HEK293 (cell line): ENCODE measurements at regions not wholly inside any gene's neighbourhood (a gene's known extent, or its start where the extent isn't known, plus 50 kb on each side); places are given as distances from the start of the nearest gene placed in this dataset.

Experiments
- CTCF ChIA-PET: fragments of 350-600 bp; formaldehyde crosslinking; extraction: SDS; loops from one replicate; lab custom pipeline; 2021; ENCODE audit warnings: antibody characterized with exemption; lab: Yijun Ruan, JAX
- POLR2A ChIA-PET: fragments of 300-600 bp; formaldehyde crosslinking; extraction: SDS; loops from one replicate; lab custom pipeline; 2020; ENCODE audit warnings: antibody characterized with exemption, inconsistent platforms; lab: Yijun Ruan, JAX
- H3K27ac ChIP-seq: fragments of 200-500 bp; sonication (Bioruptor generic); 2 replicates; pipeline ENCODE4 v1.5.1; 2014; ENCODE audit warnings: low read depth, low read length, control low read depth, inconsistent platforms; ENCODE audit errors: extremely low read depth
- H3K36me3 ChIP-seq, 2 experiments: fragments of 200-500 bp in 1 of 2; sonication (Bioruptor generic) in 1 of 2; 1 replicate in 1 of 2; 2 replicates in 1 of 2; pipeline ENCODE4 v1.5.1; 2014 to 2017; ENCODE audit warnings: inconsistent platforms in 2 of 2, low read length in 2 of 2; ENCODE audit not compliant: control insufficient read depth in 2 of 2, insufficient read depth in 1 of 2
- H3K4me1 ChIP-seq: fragments of 200-500 bp; sonication (Bioruptor generic); 2 replicates; pipeline ENCODE4 v1.5.1; 2014; ENCODE audit warnings: mild to moderate bottlenecking, low read length, inconsistent platforms; ENCODE audit not compliant: control insufficient read depth, insufficient read depth
- H3K4me3 ChIP-seq: 2 replicates; pipeline ENCODE4 v1.5.1; 2011; ENCODE audit warnings: low read depth, mild to moderate bottlenecking, control low read depth, low read length, moderate library complexity
- H3K9me3 ChIP-seq: fragments of 200-500 bp; sonication (Bioruptor generic); 2 replicates; pipeline ENCODE4 v1.5.1; 2014; ENCODE audit warnings: low read depth, low read length, inconsistent platforms; ENCODE audit not compliant: control insufficient read depth, insufficient read depth
- BCL6B ChIP-seq: fragments of 450-650 bp; formaldehyde crosslinking; IDR thresholded peaks from 2 replicates; pipeline ENCODE4 v1.5.1; 2017; ENCODE audit warnings: missing biosample characterization, missing genetic modification characterization
- ELK4 ChIP-seq: IDR thresholded peaks from 2 replicates; pipeline ENCODE4 v1.6.1; 2011; ENCODE audit warnings: mild to moderate bottlenecking, low read depth, low read length, borderline replicate concordance
- GLI2 ChIP-seq: fragments of 450-650 bp; formaldehyde crosslinking; IDR thresholded peaks from 2 replicates; pipeline ENCODE4; 2017; ENCODE audit warnings: missing biosample characterization, missing genetic modification characterization, low read depth, borderline replicate concordance
- GLIS2 ChIP-seq: fragments of 450-650 bp; formaldehyde crosslinking; IDR thresholded peaks from 2 replicates; pipeline ENCODE4 v1.5.1; 2016; ENCODE audit warnings: missing biosample characterization, missing genetic modification characterization
- HOXA7 ChIP-seq: sonication (generic); formaldehyde crosslinking; IDR thresholded peaks from 2 replicates; pipeline ENCODE4 v1.8.1; 2022; ENCODE audit warnings: missing genetic modification reagents, borderline replicate concordance
- INSM2 ChIP-seq: fragments of 450-650 bp; formaldehyde crosslinking; IDR thresholded peaks from 2 replicates; pipeline ENCODE4 v1.5.1; 2016; ENCODE audit warnings: missing biosample characterization, missing genetic modification characterization
- KLF7 ChIP-seq: fragments of 450-650 bp; formaldehyde crosslinking; IDR thresholded peaks from 2 replicates; pipeline ENCODE4 v1.5.1; 2016; ENCODE audit warnings: missing biosample characterization, missing genetic modification characterization, borderline replicate concordance
- PATZ1 ChIP-seq: fragments of 450-650 bp; formaldehyde crosslinking; IDR thresholded peaks from 2 replicates; pipeline ENCODE4 v1.5.1; 2016; ENCODE audit warnings: missing biosample characterization, missing genetic modification characterization
- PRDM6 ChIP-seq: fragments of 450-650 bp; formaldehyde crosslinking; IDR thresholded peaks from 2 replicates; pipeline ENCODE4 v1.5.1; 2017; ENCODE audit warnings: missing biosample characterization, missing genetic modification characterization
- REST ChIP-seq: fragments of 450-650 bp; formaldehyde crosslinking; IDR thresholded peaks from 2 replicates; pipeline ENCODE4 v1.5.1; 2016; ENCODE audit warnings: missing biosample characterization, missing genetic modification characterization
- SP2 ChIP-seq: fragments of 450-650 bp; formaldehyde crosslinking; IDR thresholded peaks from 2 replicates; pipeline ENCODE4 v1.5.1; 2016; ENCODE audit warnings: missing biosample characterization, missing genetic modification characterization
- TSHZ1 ChIP-seq: fragments of 450-650 bp; formaldehyde crosslinking; IDR thresholded peaks from 2 replicates; pipeline ENCODE4 v1.5.1; 2016; ENCODE audit warnings: missing biosample characterization, missing genetic modification characterization, borderline replicate concordance
- ZFP69B ChIP-seq: fragments of 450-650 bp; formaldehyde crosslinking; IDR thresholded peaks from 2 replicates; pipeline ENCODE4 v1.5.1; 2016; ENCODE audit warnings: missing biosample characterization, missing genetic modification characterization
- ZNF16 ChIP-seq: fragments of 450-650 bp; formaldehyde crosslinking; IDR thresholded peaks from 2 replicates; pipeline ENCODE4 v1.5.1; 2016; ENCODE audit warnings: low read depth, missing biosample characterization, missing genetic modification characterization
- ZNF184 ChIP-seq: fragments of 450-650 bp; IDR thresholded peaks from 2 replicates; pipeline ENCODE4 v1.5.1; 2018; ENCODE audit warnings: missing biosample characterization, mild to moderate bottlenecking, missing genetic modification characterization
- ZNF202 ChIP-seq: fragments of 450-650 bp; formaldehyde crosslinking; IDR thresholded peaks from 2 replicates; pipeline ENCODE4 v1.5.1; 2016; ENCODE audit warnings: missing biosample characterization, missing genetic modification characterization, borderline replicate concordance
- ZNF544 ChIP-seq: fragments of 450-650 bp; formaldehyde crosslinking; IDR thresholded peaks from 2 replicates; pipeline ENCODE4 v1.5.0; 2017; ENCODE audit warnings: missing biosample characterization, missing genetic modification characterization
- ZNF560 ChIP-seq: fragments of 450-650 bp; formaldehyde crosslinking; IDR thresholded peaks from 2 replicates; pipeline ENCODE4 v1.5.1; 2017; ENCODE audit warnings: missing biosample characterization, missing genetic modification characterization, borderline replicate concordance
- ZNF792 ChIP-seq: fragments of 450-650 bp; formaldehyde crosslinking; IDR thresholded peaks from 2 replicates; pipeline ENCODE4 v1.5.1; 2016; ENCODE audit warnings: missing biosample characterization, missing genetic modification characterization
- ZSCAN23 ChIP-seq: fragments of 450-650 bp; formaldehyde crosslinking; IDR thresholded peaks from 2 replicates; pipeline ENCODE4 v1.5.1; 2016; ENCODE audit warnings: missing biosample characterization, missing genetic modification characterization
- ZXDB ChIP-seq: fragments of 450-650 bp; formaldehyde crosslinking; IDR thresholded peaks from 2 replicates; pipeline ENCODE4 v1.5.1; 2016; ENCODE audit warnings: missing biosample characterization, missing genetic modification characterization

GRCh38 chrX:23493941-23494374 lies 159.3 kb downstream of the PTCHD1 start (continued):
- TF ChIP-seq PATZ1 = no peak
- TF ChIP-seq, all 188 proteins: peak for 4

- Histone ChIP-seq H3K36me3 (no peaks in the 10 kb centered on the region), H3K4me1 (no peaks in the 10 kb centered on the region), H3K4me3 (no peak overlapping the region), H3K9me3 (no peaks in the 10 kb centered on the region), H3K27ac (no peak overlapping the region)
- CTCF ChIA-PET = no interaction called here
- POLR2A ChIA-PET = no interaction called here
- TF ChIP-seq ZNF184 (tag by site-specific recombination) = no peak
- no peak for TF ChIP-seq TSHZ1 (tag by site-specific recombination)
- TF ChIP-seq ZNF16 (tag by site-specific recombination) = no peak
- TF ChIP-seq ELK4 = no peak
- TF ChIP-seq REST (tag by site-specific recombination) = no peak
- TF ChIP-seq ZNF202 (tag by site-specific recombination) = no peak
- no peak for TF ChIP-seq SP2 (tag by site-specific recombination)
- TF ChIP-seq ZNF792 (tag by site-specific recombination) = no peak
- TF ChIP-seq BCL6B (tag by site-specific recombination) = no peak
- no peak for TF ChIP-seq ZXDB
- TF ChIP-seq PRDM6 = no peak
- TF ChIP-seq ZNF560 = no peak
- no peak for TF ChIP-seq GLI2 (tag by site-specific recombination)
- TF ChIP-seq HOXA7 (CRISPR knock-in tag) = no peak
- TF ChIP-seq INSM2 = no peak
- TF ChIP-seq GLIS2 (tag by site-specific recombination) = no peak
- TF ChIP-seq ZSCAN23 (tag by site-specific recombination) = no peak
- TF ChIP-seq ZFP69B (tag by site-specific recombination) = no peak
- TF ChIP-seq ZNF544 (tag by site-specific recombination) = no peak
- no peak for TF ChIP-seq KLF7 (tag by site-specific recombination)
These were observed 160.1 kb downstream of the PTCHD1 start for GRCh38 chrX:23494741-23495140.
